SW 1271 (cell line): ENCODE measurements at regions not wholly inside any gene's neighbourhood (a gene's known extent, or its start where the extent isn't known, plus 50 kb on each side); places are given as distances from the start of the nearest gene placed in this dataset.

Experiments used
- DNase-seq, 2 experiments: peaks; one replicate each; lab custom pipeline; 2025; lab: John Stamatoyannopoulos, UW

- no peak for DNase-seq
These were observed 167.9 kb upstream of the VLDLR start for GRCh38 chr9:2453701-2454100.

GRCh38 chr9:2459756-2460155 is 161.8 kb upstream of the VLDLR start:
- no peak for DNase-seq

DNA sequence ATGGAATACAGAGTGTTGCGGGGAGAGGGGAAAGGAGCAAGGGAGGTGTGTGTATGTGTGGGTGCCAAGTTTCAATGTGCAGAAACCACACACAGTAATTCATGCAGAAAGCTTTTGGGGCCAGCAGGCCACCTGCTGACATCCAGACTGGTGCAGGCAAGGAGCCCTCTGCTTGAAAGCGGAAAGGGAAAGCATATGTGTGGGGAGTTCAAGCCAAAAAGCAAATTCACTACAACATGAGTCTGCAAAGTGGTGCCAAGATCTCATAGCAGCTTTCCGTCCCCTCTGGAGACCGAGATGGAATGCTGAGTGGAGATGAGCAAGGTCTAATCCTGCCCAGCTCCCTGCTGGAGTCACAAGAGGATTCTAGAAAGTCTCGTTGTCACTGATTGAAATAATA is 159.7 kb upstream of the VLDLR start:
- DNase-seq: no peak

DNA sequence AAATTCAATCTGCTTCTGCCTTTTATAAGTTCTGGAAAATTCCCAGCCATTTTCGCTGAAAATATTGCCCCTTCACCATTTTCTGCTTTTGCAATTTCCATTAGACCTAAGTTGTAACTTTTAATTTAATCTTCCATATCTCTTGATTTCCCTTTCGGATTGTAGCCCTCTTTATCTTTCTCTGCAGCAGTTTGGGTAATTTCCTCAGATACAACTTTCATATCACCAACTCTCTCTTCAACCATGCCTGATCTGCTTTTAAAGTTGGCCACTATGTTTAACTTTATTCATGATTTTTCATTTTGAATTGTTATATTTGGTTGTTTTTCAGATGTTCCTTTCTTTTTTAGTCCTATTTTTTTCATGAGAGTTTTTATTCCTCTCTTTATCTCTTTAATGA is 157.0 kb upstream of the VLDLR start:
- DNase-seq: no peak

GRCh38 chr9:2465516-2465915 is 156.1 kb upstream of the VLDLR start:
- DNase-seq: no peak

GRCh38 chr9:2465921-2466460 is 155.6 kb upstream of the VLDLR start:
- no peak for DNase-seq

DNA sequence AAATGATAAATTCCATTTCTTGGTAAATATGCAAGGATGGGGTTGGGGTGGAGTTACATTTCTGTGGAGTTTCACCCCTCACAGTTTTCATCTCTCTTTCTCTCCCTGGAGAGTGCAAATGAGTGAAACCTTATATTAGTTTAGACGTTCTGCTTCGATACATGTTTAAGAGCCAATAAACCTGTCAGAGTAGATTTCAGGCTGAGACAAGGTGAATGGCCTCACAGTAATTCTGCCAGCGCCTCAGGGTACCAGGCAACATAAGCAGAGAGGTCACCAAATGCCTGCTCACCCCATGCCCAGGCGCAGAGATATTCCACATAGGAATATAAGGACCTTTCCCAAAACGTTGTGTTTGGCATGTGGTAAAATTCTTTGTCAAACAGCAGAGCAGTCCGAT is 154.9 kb upstream of the VLDLR start:
- no peak for DNase-seq

DNA sequence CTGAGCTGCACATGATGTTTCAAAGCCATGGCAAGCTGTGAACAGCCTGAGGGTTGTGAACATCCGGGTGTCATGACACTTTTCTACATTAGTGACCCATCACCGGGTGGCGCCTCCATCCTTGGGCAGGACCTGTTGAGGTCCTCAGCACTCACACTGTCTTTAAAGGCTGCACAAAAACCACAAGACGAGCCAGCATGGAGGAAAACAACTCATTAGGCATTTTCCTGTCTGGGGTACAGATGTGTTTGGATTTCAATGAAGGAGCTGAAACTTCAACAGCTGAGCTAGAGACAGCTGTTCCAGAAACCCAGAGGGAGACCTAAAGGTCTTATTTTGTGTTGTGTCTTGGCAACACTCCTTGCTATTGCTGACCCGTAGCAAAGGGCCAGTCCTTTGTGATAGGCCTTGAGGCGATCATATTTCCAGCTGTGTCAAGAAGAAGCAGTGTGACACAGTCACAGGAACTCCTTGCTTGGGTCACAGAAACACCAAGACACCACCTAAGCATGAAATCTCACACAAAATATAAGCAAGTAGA is 151.8 kb upstream of the VLDLR start:
- DNase-seq: no peak

- DNase-seq: no peak
These were observed 147.9 kb upstream of the VLDLR start for GRCh38 chr9:2473681-2474080.

- no peak for DNase-seq
These were observed 143.8 kb upstream of the VLDLR start for GRCh38 chr9:2477755-2478154.

GRCh38 chr9:2478421-2478820 is 143.2 kb upstream of the VLDLR start:
- no peak for DNase-seq

GRCh38 chr9:2479056-2479565 is 142.5 kb upstream of the VLDLR start:
- DNase-seq: no peak

DNA sequence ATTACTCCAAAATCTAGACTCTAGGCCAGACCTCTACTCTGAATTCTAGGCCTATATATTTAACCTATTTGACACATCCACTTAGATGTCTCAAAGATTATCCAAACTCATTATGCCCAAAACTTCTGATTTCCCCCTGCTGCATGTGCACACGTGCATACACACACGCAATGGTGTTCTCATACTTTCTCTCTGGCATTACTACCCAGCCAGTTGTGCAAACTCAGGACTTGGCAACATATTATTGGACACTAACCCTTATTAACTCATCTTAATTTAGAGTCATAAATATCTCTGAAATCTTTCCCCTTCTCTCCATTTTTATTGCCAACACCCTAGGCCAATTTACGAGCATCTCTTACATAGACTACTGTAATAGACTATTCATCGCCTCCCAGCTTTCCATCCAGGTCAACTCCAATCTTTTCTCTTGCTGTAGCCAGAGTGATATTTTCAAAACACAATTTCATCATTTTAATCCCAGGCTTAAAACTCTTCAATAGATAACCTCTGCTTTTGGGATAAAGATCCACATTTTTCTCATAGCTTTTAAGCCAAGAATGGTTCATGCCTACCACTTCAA is 141.2 kb upstream of the VLDLR start:
- DNase-seq: no peak

DNA sequence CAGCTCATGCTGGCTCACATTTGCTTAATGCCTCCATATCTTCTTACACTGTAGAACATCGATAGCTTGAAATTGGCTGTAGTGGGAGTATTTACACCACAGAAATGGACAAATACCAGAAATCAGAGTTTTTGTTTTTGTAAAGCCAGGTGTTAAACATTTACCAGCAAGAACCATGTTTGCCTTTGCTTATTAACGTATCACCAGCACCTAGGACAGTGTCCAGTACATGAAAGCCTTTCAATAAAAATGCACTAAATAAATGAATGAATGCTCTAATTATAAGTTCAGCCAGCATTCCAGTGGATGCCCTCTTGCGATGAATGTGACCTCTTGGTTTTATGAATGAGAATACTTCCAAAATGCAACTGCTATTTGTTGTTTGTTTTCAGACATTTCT is 140.4 kb upstream of the VLDLR start:
- DNase-seq: no peak

DNA sequence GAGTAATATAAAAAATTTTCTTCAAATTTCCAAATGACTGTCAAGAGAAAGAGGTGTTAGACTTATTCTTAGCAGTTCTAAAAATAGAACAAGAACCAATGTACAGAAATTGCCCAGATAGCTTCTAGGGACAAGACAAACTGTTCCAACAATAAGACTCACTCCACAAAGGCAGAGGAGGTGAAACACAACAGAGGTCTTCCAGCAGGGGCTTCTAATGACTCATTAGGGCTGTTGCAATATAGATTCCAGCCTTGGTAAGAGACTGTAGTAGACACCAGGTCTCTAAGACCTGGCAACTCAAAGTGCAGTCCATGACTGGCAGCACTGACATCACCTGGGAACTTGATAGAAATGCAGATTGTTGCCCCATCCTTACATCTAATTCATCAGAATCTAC is 134.6 kb upstream of the VLDLR start:
- no peak for DNase-seq

- no peak for DNase-seq
These were observed 131.7 kb upstream of the VLDLR start for GRCh38 chr9:2489838-2490314.

- DNase-seq: no peak
These were observed 129.4 kb upstream of the VLDLR start for GRCh38 chr9:2492161-2492560.

DNA sequence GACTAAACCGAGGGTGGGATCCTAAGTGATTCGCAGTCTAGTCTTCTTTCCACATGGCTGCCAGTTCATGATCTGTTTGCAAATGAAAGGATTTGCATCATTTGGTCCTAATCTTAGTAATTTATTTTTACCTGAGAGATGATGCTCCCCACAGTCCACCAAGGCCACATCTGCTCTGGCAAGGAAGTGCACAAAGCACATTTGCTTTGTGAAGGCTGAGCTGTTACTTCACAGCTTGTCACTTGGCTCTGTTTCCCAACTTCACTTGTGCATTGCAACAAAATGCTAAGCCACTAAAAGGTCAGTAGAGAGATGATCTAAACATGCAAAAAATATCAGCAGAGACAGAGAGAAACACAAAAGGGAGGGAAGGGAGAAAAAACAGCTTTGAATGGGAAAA is 128.5 kb upstream of the VLDLR start:
- DNase-seq: no peak

DNA sequence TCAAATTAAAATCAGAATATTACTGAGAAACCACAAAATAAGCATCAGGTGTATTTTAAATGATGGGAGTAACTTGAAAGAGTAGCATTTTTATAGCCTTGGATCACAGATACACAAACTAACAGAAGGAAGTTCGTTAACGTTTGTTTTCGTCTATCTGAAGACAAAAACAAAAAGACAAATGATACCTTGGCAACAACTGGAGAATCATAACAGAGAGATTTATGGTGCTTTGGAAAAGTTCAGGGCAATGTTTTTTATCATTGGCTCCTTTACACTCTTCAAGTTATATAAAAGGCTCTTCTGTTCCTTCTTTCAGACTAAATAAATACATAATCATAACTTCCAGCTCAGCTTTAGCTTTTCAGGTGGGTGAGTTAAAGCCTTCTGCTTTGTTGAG is 128.1 kb upstream of the VLDLR start:
- DNase-seq: no peak

DNA sequence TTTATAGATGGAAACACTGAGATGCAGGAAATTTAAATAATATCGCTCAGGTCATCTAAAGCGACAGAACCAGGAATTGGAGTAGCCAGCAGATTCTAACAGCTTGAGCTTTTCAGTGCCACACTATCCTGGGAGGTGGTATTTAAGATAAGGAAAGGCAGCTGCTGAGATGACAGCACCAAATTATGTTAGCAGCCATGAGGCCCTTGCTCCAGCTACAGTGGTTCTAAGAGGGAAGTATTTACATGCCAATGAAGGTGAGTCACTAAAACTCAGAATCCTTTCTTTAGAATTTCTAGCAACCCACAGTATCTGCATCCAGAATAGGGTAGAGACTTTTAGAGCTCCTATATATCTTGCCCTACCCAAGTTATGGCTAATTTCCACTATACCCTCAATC is 127.0 kb upstream of the VLDLR start:
- DNase-seq: no peak

DNA sequence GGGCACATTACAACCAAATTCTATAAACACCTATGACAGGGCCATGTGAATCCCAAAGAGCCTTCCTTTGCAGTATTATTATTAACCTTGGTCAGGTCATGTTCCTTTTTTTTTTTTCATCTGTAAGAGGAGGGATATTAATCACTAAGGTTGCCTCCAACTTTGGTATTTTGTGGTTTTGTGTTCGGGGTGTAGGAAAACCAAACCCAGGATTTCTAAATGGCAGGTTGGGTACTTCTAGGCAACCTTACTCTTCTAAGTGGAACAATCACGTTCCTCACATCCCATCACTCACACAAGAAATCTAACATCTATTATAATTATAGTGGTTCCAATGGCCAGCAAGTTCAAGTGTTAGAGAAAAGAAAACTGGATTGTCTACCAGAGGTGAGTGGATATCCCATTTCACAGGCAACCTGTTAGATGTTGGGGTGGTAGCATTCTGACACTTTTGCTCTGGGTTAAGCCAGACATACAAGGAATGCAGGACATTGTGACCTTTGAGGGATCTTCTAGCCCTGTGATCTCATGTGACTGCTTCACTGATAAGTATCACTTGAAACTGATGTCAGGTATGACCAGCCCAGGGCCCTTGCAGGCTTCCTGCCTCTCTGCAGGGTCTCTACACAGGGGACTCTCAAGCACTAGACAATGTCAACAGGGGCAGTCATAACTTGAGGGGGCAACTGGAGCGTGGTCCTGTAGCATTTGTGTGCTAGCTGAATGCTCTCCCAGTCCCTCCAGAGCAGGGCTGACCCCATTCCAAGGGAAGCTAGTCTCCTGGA is 126.2 kb upstream of the VLDLR start:
- DNase-seq: no peak

GRCh38 chr9:2496169-2496568 is 125.4 kb upstream of the VLDLR start:
- no peak for DNase-seq

- DNase-seq: no peak
These were observed 124.7 kb upstream of the VLDLR start for GRCh38 chr9:2496934-2497333.
